CD14-positive monocyte (primary cell): ENCODE measurements at regions not wholly inside any gene's neighbourhood (a gene's known extent, or its start where the extent isn't known, plus 50 kb on each side); places are given as distances from the start of the nearest gene placed in this dataset.

Experiments
- DNase-seq, 3 donors: peaks; one replicate each; pipeline ENCODE4 v3.0.0-alpha.2; 2011 to 2022
- H2AFZ ChIP-seq: 2 replicates; pipeline ENCODE4 v1.6.0; 2012; ENCODE audit warnings: mild to moderate bottlenecking, low read depth, low read length, inconsistent platforms; ENCODE audit not compliant: insufficient read depth, poor library complexity, severe bottlenecking
- H3K27ac ChIP-seq, 2 donors: 1 replicate in 1 of 2; 2 replicates in 1 of 2; pipeline ENCODE4 v1.5.1; 2012 to 2013; ENCODE audit warnings: low read length in 2 of 2, control low read depth in 1 of 2, inconsistent platforms in 1 of 2, low read depth in 1 of 2, mild to moderate bottlenecking in 1 of 2
- H3K27me3 ChIP-seq, 2 donors: one replicate each; pipeline versions ENCODE4 v1.6.0 to v1.6.1; 2011 to 2013; ENCODE audit warnings: low read length in 2 of 2; ENCODE audit not compliant: control insufficient read depth in 2 of 2, insufficient read depth in 2 of 2
- H3K36me3 ChIP-seq, 2 donors: replicated peaks in 1 of 2; 1 replicate in 1 of 2; 2 replicates in 1 of 2; pipeline versions ENCODE4 v1.5.1 to v1.6.1; 2012 to 2013; ENCODE audit warnings: low read length in 2 of 2, control low read depth in 1 of 2, inconsistent platforms in 1 of 2, mild to moderate bottlenecking in 1 of 2; ENCODE audit not compliant: insufficient read depth in 2 of 2, control insufficient read depth in 1 of 2
- H3K4me1 ChIP-seq, 2 donors: 1 replicate in 1 of 2; 2 replicates in 1 of 2; pipeline versions ENCODE4 v1.5.1 to v1.6.1; 2012 to 2013; ENCODE audit warnings: low read length in 2 of 2, control low read depth in 1 of 2, inconsistent platforms in 1 of 2, mild to moderate bottlenecking in 1 of 2, moderate library complexity in 1 of 2; ENCODE audit not compliant: insufficient read depth in 2 of 2, control insufficient read depth in 1 of 2
- H3K4me2 ChIP-seq: replicated peaks from 2 replicates; pipeline ENCODE3; 2012; ENCODE audit warnings: low read length, moderate library complexity, mild to moderate bottlenecking; ENCODE audit not compliant: poor library complexity, severe bottlenecking; ENCODE audit errors: extremely low read depth
- H3K4me3 ChIP-seq, 3 experiments: fragments of 200-600 bp in 1 of 3; sonication (generic) in 1 of 3; replicated peaks in 1 of 3; 1 replicate in 2 of 3; 2 replicates in 1 of 3; pipeline ENCODE4 v1.5.1; 2011 to 2013; ENCODE audit warnings: low read length in 3 of 3, mild to moderate bottlenecking in 3 of 3, control low read depth in 2 of 3, low read depth in 2 of 3, inconsistent platforms in 1 of 3, moderate library complexity in 1 of 3
- H3K79me2 ChIP-seq: 2 replicates; pipeline ENCODE4 v1.6.0; 2012; ENCODE audit warnings: mild to moderate bottlenecking, control low read depth, inconsistent platforms, low read length, moderate library complexity; ENCODE audit not compliant: insufficient read depth
- H3K9ac ChIP-seq: 2 replicates; pipeline ENCODE4 v1.6.0; 2017; ENCODE audit warnings: low read length, mild to moderate bottlenecking; ENCODE audit not compliant: insufficient read depth, poor library complexity, severe bottlenecking
- H3K9me3 ChIP-seq, 2 donors: replicated peaks in 1 of 2; 1 replicate in 1 of 2; 2 replicates in 1 of 2; pipeline versions ENCODE4 v1.5.1 to v1.6.1; 2012 to 2013; ENCODE audit warnings: low read length in 2 of 2, control low read depth in 1 of 2; ENCODE audit not compliant: control insufficient read depth in 1 of 2, insufficient read depth in 1 of 2
- H4K20me1 ChIP-seq: 2 replicates; pipeline ENCODE4 v1.6.0; 2012; ENCODE audit warnings: mild to moderate bottlenecking, low read length, control low read depth, moderate library complexity; ENCODE audit not compliant: insufficient read depth
- H3K27ac Mint-ChIP-seq, 7 donors: one replicate each; pipeline ENCODE4 v1.8.0; 2020; ENCODE audit warnings: mild to moderate bottlenecking in 7 of 7, mixed read lengths in 7 of 7, moderate library complexity in 6 of 7, inconsistent platforms in 2 of 7
- H3K27me3 Mint-ChIP-seq, 3 donors: one replicate each; pipeline ENCODE4 v1.8.0; 2021 to 2022; ENCODE audit warnings: low read depth in 3 of 3, mild to moderate bottlenecking in 3 of 3, mixed read lengths in 3 of 3, moderate library complexity in 3 of 3, inconsistent platforms in 1 of 3
- H3K36me3 Mint-ChIP-seq, 2 donors: one replicate each; pipeline ENCODE4 v1.8.0; 2020; ENCODE audit warnings: mixed read lengths in 2 of 2, inconsistent platforms in 1 of 2, mild to moderate bottlenecking in 1 of 2
- H3K4me1 Mint-ChIP-seq: one replicate; pipeline ENCODE4 v1.8.0; 2020; ENCODE audit warnings: mild to moderate bottlenecking, mixed read lengths
- H3K4me3 Mint-ChIP-seq, 2 donors: one replicate each; pipeline ENCODE4 v1.8.0; 2020; ENCODE audit warnings: mild to moderate bottlenecking in 2 of 2, mixed read lengths in 2 of 2, moderate library complexity in 1 of 2
- H3K9me3 Mint-ChIP-seq, 7 donors: one replicate each; pipeline ENCODE4 v1.8.0; 2020 to 2022; ENCODE audit warnings: mixed read lengths in 7 of 7, mild to moderate bottlenecking in 6 of 7, moderate library complexity in 6 of 7, inconsistent platforms in 2 of 7
- WGBS: methylation state at CpG from one replicate; pipeline ENCODE4 v1.1.5; 2013; ENCODE audit warnings: missing lambda C conversion rate; ENCODE audit not compliant: insufficient coverage; 5-methylcytosine and 5-hydroxymethylcytosine counted together
- intact Hi-C, 2 donors: fragments of 100-400 bp; cut with micrococcal nuclease; formaldehyde crosslinking; loops; one replicate each; pipeline versions ENCODE4 v1.15.0 to v1.15.1; 2023
- TF ChIP-seq, protein P1 (sequence below): fragments of 200-600 bp; IDR thresholded peaks from one replicate; pipeline ENCODE4 v1.8.0; 2022; ENCODE audit warnings: antibody characterized with exemption, mild to moderate bottlenecking

DNA sequence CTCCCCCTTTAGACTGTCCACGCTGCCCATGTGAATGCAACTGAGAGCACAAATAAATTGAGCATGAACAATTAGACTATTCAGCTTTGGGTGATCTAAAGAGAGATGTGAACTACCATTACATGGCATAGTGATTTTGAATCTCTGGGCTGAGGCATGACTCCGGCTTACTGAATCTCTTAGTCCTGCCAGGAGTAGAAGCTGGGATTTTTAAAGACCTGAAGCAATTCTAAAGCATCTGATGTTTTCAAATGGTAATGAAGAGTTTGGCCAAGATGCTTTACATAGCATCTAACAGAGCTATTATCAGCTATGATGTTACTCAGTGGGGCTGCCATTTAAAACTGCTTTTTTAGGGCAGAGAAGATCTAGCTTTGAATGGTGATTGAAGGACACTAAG, 1059.1 kb downstream of the SORCS3 start:
- Mint-ChIP-seq H3K27me3 (no peaks in the 10 kb centered on the region), H3K4me1 (no peaks in the 10 kb centered on the region), H3K9me3 (peaks cover 0 to 2% (median 1%) of the 10 kb centered on the region in 7 donors), H3K4me3 (no peak overlapping the region), H3K36me3 (no peaks in the 10 kb centered on the region), H3K27ac (no peak overlapping the region)
- Histone ChIP-seq H3K79me2 (no peaks in the 10 kb centered on the region), H3K4me2 (no peak overlapping the region), H2AFZ (no peak overlapping the region), H3K9me3 (no peaks in the 10 kb centered on the region), H3K9ac (no peak overlapping the region), H3K27ac (no peak overlapping the region), H3K36me3 (no peaks in the 10 kb centered on the region), H3K27me3 (no peaks in the 10 kb centered on the region), H4K20me1 (no peaks in the 10 kb centered on the region), H3K4me1 (no peaks in the 10 kb centered on the region), H3K4me3 (no peak overlapping the region)
- DNase-seq: no peak
- no CpG with 5 or more reads among the region's 2 CpGs for WGBS
- TF ChIP-seq, protein P1, sequence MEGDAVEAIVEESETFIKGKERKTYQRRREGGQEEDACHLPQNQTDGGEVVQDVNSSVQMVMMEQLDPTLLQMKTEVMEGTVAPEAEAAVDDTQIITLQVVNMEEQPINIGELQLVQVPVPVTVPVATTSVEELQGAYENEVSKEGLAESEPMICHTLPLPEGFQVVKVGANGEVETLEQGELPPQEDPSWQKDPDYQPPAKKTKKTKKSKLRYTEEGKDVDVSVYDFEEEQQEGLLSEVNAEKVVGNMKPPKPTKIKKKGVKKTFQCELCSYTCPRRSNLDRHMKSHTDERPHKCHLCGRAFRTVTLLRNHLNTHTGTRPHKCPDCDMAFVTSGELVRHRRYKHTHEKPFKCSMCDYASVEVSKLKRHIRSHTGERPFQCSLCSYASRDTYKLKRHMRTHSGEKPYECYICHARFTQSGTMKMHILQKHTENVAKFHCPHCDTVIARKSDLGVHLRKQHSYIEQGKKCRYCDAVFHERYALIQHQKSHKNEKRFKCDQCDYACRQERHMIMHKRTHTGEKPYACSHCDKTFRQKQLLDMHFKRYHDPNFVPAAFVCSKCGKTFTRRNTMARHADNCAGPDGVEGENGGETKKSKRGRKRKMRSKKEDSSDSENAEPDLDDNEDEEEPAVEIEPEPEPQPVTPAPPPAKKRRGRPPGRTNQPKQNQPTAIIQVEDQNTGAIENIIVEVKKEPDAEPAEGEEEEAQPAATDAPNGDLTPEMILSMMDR: no peak
- intact Hi-C loops: no loop called here

DNA sequence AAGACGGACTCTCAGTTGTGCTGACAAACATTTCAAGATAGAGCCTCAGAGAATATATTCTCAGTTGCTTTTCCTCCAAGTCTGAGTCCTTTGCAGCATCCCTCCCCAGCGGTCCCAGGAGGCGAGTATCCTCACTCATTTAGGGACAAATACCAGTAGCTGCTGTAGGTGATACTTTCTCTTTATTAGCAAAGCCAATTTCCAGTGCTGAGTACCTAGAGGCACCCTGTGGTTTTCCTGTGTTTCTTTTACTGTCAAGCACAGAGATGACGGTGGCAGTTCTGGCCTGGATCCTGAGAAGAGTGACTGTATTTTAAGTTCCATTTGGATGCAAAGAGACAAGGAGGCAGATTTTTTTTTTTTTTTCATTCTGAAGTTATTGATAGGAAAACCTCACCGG, 1058.4 kb downstream of the SORCS3 start:
- H3K27ac Mint-ChIP-seq: no peak overlapping the region
- Histone ChIP-seq H4K20me1 (no peaks in the 10 kb centered on the region), H3K9ac (no peak overlapping the region), H2AFZ (no peak overlapping the region), H3K4me1 (no peaks in the 10 kb centered on the region), H3K27ac (no peak overlapping the region), H3K27me3 (no peaks in the 10 kb centered on the region), H3K79me2 (no peaks in the 10 kb centered on the region), H3K4me3 (no peak overlapping the region), H3K4me2 (no peak overlapping the region), H3K9me3 (no peaks in the 10 kb centered on the region), H3K36me3 (no peaks in the 10 kb centered on the region)
- intact Hi-C loops: no loop called here
- no peaks in the 10 kb centered on the region for H3K4me1 Mint-ChIP-seq
- H3K36me3 Mint-ChIP-seq: no peaks in the 10 kb centered on the region
- peaks cover 0 to 2% (median 0%) of the 10 kb centered on the region in 3 donors for H3K27me3 Mint-ChIP-seq
- 51% methylated on average over 3 of the region's 5 CpGs for WGBS
- TF ChIP-seq, protein P1: no peak
- no peak for DNase-seq
- peaks cover 0 to 2% (median 1%) of the 10 kb centered on the region in 7 donors for H3K9me3 Mint-ChIP-seq
- no peak overlapping the region for H3K4me3 Mint-ChIP-seq
